OCI-M2 (cell line): ENCODE measurements at regions not wholly inside any gene's neighbourhood (a gene's known extent, or its start where the extent isn't known, plus 50 kb on each side); places are given as distances from the start of the nearest gene placed in this dataset.

ENCODE experiments used
- DNase-seq: peaks from one replicate; lab custom pipeline; 2025; ENCODE audit not compliant: unreplicated experiment; lab: John Stamatoyannopoulos, UW

GRCh38 chr3:124274051-124274450 lies 282.1 kb upstream of the ROPN1 start:
- DNase-seq, result no peak

- no peak for DNase-seq
These were observed 283.5 kb upstream of the ROPN1 start for GRCh38 chr3:124275412-124275811.

GRCh38 chr3:124276133-124276532 lies 284.2 kb upstream of the ROPN1 start:
- DNase-seq, result no peak

- DNase-seq, result no peak
These were observed 284.7 kb upstream of the ROPN1 start for GRCh38 chr3:124276539-124277143.

- DNase-seq, result no peak
These were observed 285.4 kb upstream of the ROPN1 start for GRCh38 chr3:124277144-124277890.

GRCh38 chr3:124281453-124282316 lies 289.8 kb upstream of the ROPN1 start:
- no peak for DNase-seq

GRCh38 chr3:124282751-124283651 lies 291.1 kb upstream of the ROPN1 start:
- DNase-seq, result no peak

- DNase-seq, result no peak
These were observed 291.7 kb upstream of the ROPN1 start for GRCh38 chr3:124283652-124284023.

- no peak for DNase-seq
These were observed 297.1 kb upstream of the ROPN1 start for GRCh38 chr3:124288996-124289395.

GRCh38 chr3:124291008-124291407 lies 299.1 kb upstream of the ROPN1 start:
- no peak for DNase-seq

- no peak for DNase-seq
These were observed 300.4 kb upstream of the ROPN1 start for GRCh38 chr3:124292329-124292728.

GRCh38 chr3:124293584-124293983 lies 301.7 kb upstream of the ROPN1 start:
- no peak for DNase-seq

GRCh38 chr3:124295362-124295761 lies 303.4 kb upstream of the ROPN1 start:
- no peak for DNase-seq

- DNase-seq, result no peak
These were observed 304.5 kb upstream of the ROPN1 start for GRCh38 chr3:124296406-124296805.

- DNase-seq, result no peak
These were observed 305.4 kb upstream of the ROPN1 start for GRCh38 chr3:124297062-124297980.

GRCh38 chr3:124298301-124298700 lies 306.4 kb upstream of the ROPN1 start:
- no peak for DNase-seq

- DNase-seq, result no peak
These were observed 307.0 kb upstream of the ROPN1 start for GRCh38 chr3:124298951-124299350.

GRCh38 chr3:124299831-124300230 lies 307.9 kb upstream of the ROPN1 start:
- DNase-seq, result no peak

- no peak for DNase-seq
These were observed 308.5 kb upstream of the ROPN1 start for GRCh38 chr3:124300416-124300815.
